Keratinocyte (primary cell): ENCODE measurements at regions not wholly inside any gene's neighbourhood (a gene's known extent, or its start where the extent isn't known, plus 50 kb on each side); places are given as distances from the start of the nearest gene placed in this dataset.

Experiments
- EZH2 ChIP-seq: IDR thresholded peaks from one replicate; pipeline ENCODE4 v1.6.1; 2012; ENCODE audit warnings: inconsistent platforms, mild to moderate bottlenecking, low read length, moderate library complexity
- TF ChIP-seq, protein P1 (sequence below), 3 experiments: IDR thresholded peaks in 1 of 3; conservative IDR thresholded peaks in 1 of 3; optimal IDR thresholded peaks in 1 of 3; 2 replicates in 2 of 3; 3 replicates in 1 of 3; pipeline versions ENCODE3 to v1.5.1; 2011; ENCODE audit warnings: low read length in 3 of 3, mild to moderate bottlenecking in 3 of 3, moderate library complexity in 2 of 3, control low read depth in 1 of 3, inconsistent platforms in 1 of 3; ENCODE audit not compliant: insufficient read depth in 2 of 3; ENCODE audit errors: extremely low read depth in 1 of 3

DNA sequence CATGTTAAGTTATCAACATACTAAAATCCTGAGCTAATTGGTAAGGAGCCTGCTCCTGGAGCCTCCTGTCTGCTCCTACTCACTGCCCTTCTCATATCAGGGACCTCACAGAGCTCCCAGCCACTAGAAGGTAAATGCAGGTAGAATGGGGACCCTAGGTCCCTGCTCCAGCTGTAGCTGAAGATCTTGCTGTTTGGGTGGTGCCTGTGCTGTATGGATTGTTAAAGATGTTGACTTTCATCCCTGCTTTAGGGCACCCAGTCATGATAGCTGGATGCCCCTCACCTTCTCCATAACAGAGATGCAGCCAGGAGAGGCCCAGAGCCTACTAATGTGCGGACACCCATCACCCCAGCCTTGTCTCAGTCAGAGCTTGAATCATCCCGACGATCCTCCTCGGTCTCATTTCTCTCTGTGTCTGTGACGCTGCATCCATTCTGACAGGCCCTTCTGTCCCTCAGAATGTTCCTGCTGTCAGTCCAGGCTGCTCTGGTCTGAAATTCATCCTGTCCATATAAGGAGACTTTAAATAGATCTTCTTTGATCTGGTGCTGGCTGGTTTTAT, 341.7 kb upstream of the GATB start:
- TF ChIP-seq, protein P1, sequence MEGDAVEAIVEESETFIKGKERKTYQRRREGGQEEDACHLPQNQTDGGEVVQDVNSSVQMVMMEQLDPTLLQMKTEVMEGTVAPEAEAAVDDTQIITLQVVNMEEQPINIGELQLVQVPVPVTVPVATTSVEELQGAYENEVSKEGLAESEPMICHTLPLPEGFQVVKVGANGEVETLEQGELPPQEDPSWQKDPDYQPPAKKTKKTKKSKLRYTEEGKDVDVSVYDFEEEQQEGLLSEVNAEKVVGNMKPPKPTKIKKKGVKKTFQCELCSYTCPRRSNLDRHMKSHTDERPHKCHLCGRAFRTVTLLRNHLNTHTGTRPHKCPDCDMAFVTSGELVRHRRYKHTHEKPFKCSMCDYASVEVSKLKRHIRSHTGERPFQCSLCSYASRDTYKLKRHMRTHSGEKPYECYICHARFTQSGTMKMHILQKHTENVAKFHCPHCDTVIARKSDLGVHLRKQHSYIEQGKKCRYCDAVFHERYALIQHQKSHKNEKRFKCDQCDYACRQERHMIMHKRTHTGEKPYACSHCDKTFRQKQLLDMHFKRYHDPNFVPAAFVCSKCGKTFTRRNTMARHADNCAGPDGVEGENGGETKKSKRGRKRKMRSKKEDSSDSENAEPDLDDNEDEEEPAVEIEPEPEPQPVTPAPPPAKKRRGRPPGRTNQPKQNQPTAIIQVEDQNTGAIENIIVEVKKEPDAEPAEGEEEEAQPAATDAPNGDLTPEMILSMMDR (optimal IDR thresholded peaks at IDR 0.05 in 1 of 3, IDR thresholded peaks at IDR 0.05 in 1 of 3, conservative IDR thresholded peaks at IDR 0.05 in 1 of 3; ENCODE audit: extremely low read depth in 1 of 3, insufficient read depth in 2 of 3, low read length in 3 of 3), result no peak
- no peak for TF ChIP-seq EZH2
